Lung (tissue), 11 donors: ENCODE measurements at regions not wholly inside any gene's neighbourhood (a gene's known extent, or its start where the extent isn't known, plus 50 kb on each side); places are given as distances from the start of the nearest gene placed in this dataset.
A peak's percentile ranks its signal among the peaks of the same experiment; 100 is the strongest.

Source experiments
- ATAC-seq: fragments of 200-7000 bp; cut with Tn5 transposase; one replicate; pipeline ENCODE4 v1.9.1; 2020; ENCODE audit warnings: moderate number of reproducible peaks; ENCODE audit not compliant: insufficient read depth, low FRiP score
- DNase-seq, 3 donors: peaks; one replicate each; pipeline ENCODE4 v3.0.0-alpha.2; 2013 to 2017
- H3K27ac ChIP-seq, 2 donors: one replicate each; pipeline ENCODE4 v1.5.1; 2013; ENCODE audit warnings: mild to moderate bottlenecking in 2 of 2, moderate library complexity in 2 of 2, control low read depth in 1 of 2, inconsistent platforms in 1 of 2, low read depth in 1 of 2, low read length in 1 of 2
- H3K27me3 ChIP-seq, 3 donors: one replicate each; pipeline ENCODE4 v1.5.1; 2013; ENCODE audit warnings: low read length in 2 of 3; ENCODE audit not compliant: control insufficient read depth in 3 of 3, insufficient read depth in 3 of 3
- H3K36me3 ChIP-seq, 4 donors: one replicate each; pipeline ENCODE4 v1.5.1; 2013; ENCODE audit warnings: low read length in 4 of 4, mild to moderate bottlenecking in 1 of 4, moderate library complexity in 1 of 4; ENCODE audit not compliant: control insufficient read depth in 4 of 4, insufficient read depth in 4 of 4
- H3K4me1 ChIP-seq, 5 donors: one replicate each; pipeline ENCODE4 v1.5.1; 2013; ENCODE audit warnings: low read length in 5 of 5, mild to moderate bottlenecking in 2 of 5, moderate library complexity in 1 of 5; ENCODE audit not compliant: control insufficient read depth in 5 of 5, insufficient read depth in 5 of 5
- H3K4me3 ChIP-seq: one replicate; pipeline ENCODE4 v1.5.1; 2013; ENCODE audit warnings: mild to moderate bottlenecking, control low read depth, moderate library complexity
- H3K9ac ChIP-seq, 2 donors: one replicate each; pipeline ENCODE4 v1.5.1; 2013; ENCODE audit warnings: low read length in 2 of 2, control low read depth in 1 of 2; ENCODE audit not compliant: insufficient read depth in 1 of 2
- H3K9me3 ChIP-seq, 4 donors: one replicate each; pipeline ENCODE4 v1.5.1; 2013; ENCODE audit warnings: low read length in 3 of 4, mild to moderate bottlenecking in 1 of 4, moderate library complexity in 1 of 4; ENCODE audit not compliant: control insufficient read depth in 4 of 4, insufficient read depth in 3 of 4
- WGBS, 2 donors: extraction: QIAGEN DNeasy Blood & Tissue Kit; methylation state at CpG; one replicate each; pipeline ENCODE4 v1.1.7; 2013; 5-methylcytosine and 5-hydroxymethylcytosine counted together
- TF ChIP-seq, protein P1 (sequence below): IDR thresholded peaks from 2 replicates; pipeline ENCODE4 v1.5.1; 2012; ENCODE audit warnings: mild to moderate bottlenecking; ENCODE audit errors: control extremely low read depth, extremely low read depth
- donor health status: control.
- donor health status: control.
- donor health status: Bipolar disorder and iron deficiency.
- donor health status: healthy.
- donor health status: DM: yes; HTN: yes; CAD: no.

DNA sequence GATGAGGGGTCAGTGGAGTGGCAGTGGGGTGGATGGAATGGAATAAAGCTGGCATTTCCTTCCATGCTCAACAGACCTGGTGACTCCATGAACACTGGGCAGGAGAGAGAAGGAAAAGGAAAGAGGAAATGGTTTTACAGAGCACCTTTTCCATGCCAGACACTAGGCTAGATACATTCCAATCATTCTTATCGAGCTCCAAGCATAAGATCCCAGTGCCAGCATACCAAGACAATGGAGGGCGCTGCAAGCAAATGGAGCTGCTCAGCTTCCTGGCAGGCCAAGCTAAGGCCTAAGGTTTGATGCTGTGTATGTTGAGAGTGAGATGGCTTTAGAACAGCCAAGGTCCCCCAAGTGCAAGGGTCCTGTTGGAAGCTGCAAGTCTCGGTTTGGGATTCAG lies 113.2 kb downstream of the HSPH1 start:
- Histone ChIP-seq H3K9me3 (no peaks in the 10 kb centered on the region), H3K36me3 (no peaks in the 10 kb centered on the region), H3K4me3 (no peak overlapping the region), H3K9ac (no peak overlapping the region), H3K4me1 (peaks cover 2 to 16% (median 4%) of the 10 kb centered on the region in 5 donors), H3K27ac (no peak overlapping the region), H3K27me3 (peaks cover 0 to 10% (median 0%) of the 10 kb centered on the region in 3 donors)
- WGBS, 2 donors, result 76 to 78% methylated on average over 3 of the region's 3 CpGs
- ATAC-seq, result no peak
- TF ChIP-seq, protein P1, sequence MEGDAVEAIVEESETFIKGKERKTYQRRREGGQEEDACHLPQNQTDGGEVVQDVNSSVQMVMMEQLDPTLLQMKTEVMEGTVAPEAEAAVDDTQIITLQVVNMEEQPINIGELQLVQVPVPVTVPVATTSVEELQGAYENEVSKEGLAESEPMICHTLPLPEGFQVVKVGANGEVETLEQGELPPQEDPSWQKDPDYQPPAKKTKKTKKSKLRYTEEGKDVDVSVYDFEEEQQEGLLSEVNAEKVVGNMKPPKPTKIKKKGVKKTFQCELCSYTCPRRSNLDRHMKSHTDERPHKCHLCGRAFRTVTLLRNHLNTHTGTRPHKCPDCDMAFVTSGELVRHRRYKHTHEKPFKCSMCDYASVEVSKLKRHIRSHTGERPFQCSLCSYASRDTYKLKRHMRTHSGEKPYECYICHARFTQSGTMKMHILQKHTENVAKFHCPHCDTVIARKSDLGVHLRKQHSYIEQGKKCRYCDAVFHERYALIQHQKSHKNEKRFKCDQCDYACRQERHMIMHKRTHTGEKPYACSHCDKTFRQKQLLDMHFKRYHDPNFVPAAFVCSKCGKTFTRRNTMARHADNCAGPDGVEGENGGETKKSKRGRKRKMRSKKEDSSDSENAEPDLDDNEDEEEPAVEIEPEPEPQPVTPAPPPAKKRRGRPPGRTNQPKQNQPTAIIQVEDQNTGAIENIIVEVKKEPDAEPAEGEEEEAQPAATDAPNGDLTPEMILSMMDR, result no peak
- DNase-seq, result no peak

GRCh38 chr13:31046711-31047279 lies 114.3 kb downstream of the TEX26 start:
- Histone ChIP-seq H3K36me3 (no peaks in the 10 kb centered on the region), H3K4me1 (peaks cover 2 to 16% (median 4%) of the 10 kb centered on the region in 5 donors), H3K9ac (no peak overlapping the region), H3K27ac (peak overlapping the region in 1 of 2 donors; percentile 78), H3K4me3 (no peak overlapping the region), H3K9me3 (no peaks in the 10 kb centered on the region), H3K27me3 (peaks cover 0 to 7% (median 0%) of the 10 kb centered on the region in 3 donors)
- TF ChIP-seq, protein P1, result no peak
- ATAC-seq, result no peak
- DNase-seq, result peak; percentile 65 to 86 (median 81)
- WGBS, 2 donors, result 38 to 56% methylated on average over 16 of the region's 16 CpGs

DNA sequence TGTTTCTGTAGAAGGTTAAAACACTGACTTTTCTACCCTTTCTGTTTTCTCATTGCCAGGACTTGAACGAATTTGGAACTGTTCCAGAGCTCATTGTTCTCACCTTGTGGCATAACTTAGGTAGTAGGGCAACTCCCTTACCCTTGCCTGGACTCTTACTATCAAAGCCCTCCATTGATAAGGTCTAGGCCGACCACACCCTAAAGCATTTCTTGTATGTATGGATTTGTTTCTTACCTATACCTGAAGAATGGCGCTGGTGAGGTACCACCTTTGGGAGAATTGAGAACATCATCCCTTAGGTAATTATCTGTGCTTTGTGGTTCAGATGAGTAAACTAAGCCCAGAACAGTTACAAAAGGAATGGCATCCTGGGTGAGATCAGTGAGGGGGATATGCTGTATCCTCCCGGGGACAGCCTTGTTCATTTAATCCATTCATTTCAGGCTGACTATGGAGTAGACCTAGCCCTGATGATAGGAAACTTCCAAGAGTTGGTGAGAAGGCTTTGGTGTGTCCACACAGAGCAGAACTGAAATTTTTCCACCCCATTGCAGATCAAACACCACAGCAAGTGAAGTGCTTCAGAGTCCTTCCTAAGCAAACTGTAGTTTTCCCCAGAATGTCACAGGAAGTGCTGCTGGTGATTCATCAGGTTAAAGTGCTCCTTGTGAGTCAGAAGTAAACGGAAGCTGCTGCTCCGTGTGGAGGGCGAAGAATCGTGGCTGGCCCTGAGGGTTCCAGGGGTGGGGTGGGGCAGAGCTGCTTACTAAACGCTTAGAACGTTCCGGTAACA lies 113.0 kb downstream of the TEX26 start:
- TF ChIP-seq, protein P1, result no peak
- DNase-seq (peak in 1 of 3 donors; percentile 51), ATAC-seq (peak; percentile 87)
- peak overlapping the region; percentile 22 to 91 for H3K27ac ChIP-seq
- H3K9me3 ChIP-seq, result no peaks in the 10 kb centered on the region
- H3K4me1 ChIP-seq, result peaks cover 2 to 16% (median 4%) of the 10 kb centered on the region in 5 donors
- H3K27me3 ChIP-seq, result peaks cover 0 to 4% (median 0%) of the 10 kb centered on the region in 3 donors
- WGBS, 2 donors, result 26 to 38% methylated on average over 11 of the region's 11 CpGs
- no peaks in the 10 kb centered on the region for H3K36me3 ChIP-seq
- H3K4me3 ChIP-seq, result no peak overlapping the region
- no peak overlapping the region for H3K9ac ChIP-seq
